Tibial nerve (tissue), 3 donors: ENCODE measurements at regions not wholly inside any gene's neighbourhood (a gene's known extent, or its start where the extent isn't known, plus 50 kb on each side); places are given as distances from the start of the nearest gene placed in this dataset.

Experiments used
- POLR2A ChIP-seq, 2 donors: fragments of 450-650 bp; IDR thresholded peaks; one replicate each; pipeline ENCODE4 v1.6.1; 2017; ENCODE audit warnings: antibody characterized with exemption in 2 of 2, mild to moderate bottlenecking in 2 of 2, moderate library complexity in 2 of 2
- TF ChIP-seq, protein P1 (sequence below), 5 experiments: fragments of 200-600 bp in 3 of 5; fragments of 450-650 bp in 2 of 5; sonication (generic) in 3 of 5; IDR thresholded peaks; one replicate each; pipeline ENCODE4 v1.5.1; 2016 to 2019; ENCODE audit warnings: antibody characterized with exemption in 5 of 5, mild to moderate bottlenecking in 3 of 5, moderate library complexity in 2 of 5

DNA sequence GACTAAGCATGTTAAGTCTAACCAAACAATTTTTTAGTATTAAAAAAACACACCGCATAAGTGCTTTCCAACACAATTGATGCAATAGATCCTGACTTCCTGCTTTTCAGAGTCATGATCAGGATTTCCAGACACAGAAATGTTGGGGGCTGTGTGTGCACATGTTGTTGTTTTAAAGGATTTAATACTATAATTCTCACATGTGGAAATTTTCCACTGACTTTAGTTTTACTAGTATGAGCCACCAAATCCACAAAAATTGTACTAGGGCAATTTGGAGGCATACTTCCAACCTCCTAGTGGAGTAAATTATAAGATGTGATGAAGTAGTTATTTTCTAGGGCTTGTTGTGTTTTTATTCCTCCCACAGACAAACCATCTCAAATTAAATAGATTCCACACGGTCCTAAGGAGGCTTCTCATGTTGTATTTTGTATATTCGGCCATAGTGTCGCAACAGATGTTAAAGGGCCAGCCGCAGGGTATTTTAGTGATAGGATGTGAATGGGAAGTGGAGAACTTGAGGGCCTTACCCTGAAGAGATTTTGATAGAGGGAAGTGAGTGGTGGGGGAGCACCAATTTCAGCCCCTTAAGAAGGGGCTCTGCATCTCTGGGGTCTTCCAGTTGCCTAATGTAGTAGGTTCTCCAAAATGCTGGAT lies 108.9 kb upstream of the KLF7 start:
- TF ChIP-seq POLR2A (IDR thresholded peaks at IDR 0.05), result no peak
- TF ChIP-seq, protein P1, sequence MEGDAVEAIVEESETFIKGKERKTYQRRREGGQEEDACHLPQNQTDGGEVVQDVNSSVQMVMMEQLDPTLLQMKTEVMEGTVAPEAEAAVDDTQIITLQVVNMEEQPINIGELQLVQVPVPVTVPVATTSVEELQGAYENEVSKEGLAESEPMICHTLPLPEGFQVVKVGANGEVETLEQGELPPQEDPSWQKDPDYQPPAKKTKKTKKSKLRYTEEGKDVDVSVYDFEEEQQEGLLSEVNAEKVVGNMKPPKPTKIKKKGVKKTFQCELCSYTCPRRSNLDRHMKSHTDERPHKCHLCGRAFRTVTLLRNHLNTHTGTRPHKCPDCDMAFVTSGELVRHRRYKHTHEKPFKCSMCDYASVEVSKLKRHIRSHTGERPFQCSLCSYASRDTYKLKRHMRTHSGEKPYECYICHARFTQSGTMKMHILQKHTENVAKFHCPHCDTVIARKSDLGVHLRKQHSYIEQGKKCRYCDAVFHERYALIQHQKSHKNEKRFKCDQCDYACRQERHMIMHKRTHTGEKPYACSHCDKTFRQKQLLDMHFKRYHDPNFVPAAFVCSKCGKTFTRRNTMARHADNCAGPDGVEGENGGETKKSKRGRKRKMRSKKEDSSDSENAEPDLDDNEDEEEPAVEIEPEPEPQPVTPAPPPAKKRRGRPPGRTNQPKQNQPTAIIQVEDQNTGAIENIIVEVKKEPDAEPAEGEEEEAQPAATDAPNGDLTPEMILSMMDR (IDR thresholded peaks at IDR 0.05), result no peak
